GM12865 (cell line): ENCODE measurements at regions not wholly inside any gene's neighbourhood (a gene's known extent, or its start where the extent isn't known, plus 50 kb on each side); places are given as distances from the start of the nearest gene placed in this dataset.

Experiments used
- DNase-seq: peaks from one replicate; pipeline ENCODE4 v3.0.0; 2010; ENCODE audit warnings: low read depth
- H3K4me3 ChIP-seq: 2 replicates; pipeline ENCODE4 v1.5.1; 2011; ENCODE audit warnings: mild to moderate bottlenecking, low read depth, low read length, control low read depth
- TF ChIP-seq, protein P1 (sequence below): IDR thresholded peaks from 2 replicates; pipeline ENCODE4 v1.5.1; 2011; ENCODE audit warnings: low read length, control low read depth, low read depth, inconsistent platforms; ENCODE audit not compliant: insufficient read depth; ENCODE audit errors: missing control alignments

DNA sequence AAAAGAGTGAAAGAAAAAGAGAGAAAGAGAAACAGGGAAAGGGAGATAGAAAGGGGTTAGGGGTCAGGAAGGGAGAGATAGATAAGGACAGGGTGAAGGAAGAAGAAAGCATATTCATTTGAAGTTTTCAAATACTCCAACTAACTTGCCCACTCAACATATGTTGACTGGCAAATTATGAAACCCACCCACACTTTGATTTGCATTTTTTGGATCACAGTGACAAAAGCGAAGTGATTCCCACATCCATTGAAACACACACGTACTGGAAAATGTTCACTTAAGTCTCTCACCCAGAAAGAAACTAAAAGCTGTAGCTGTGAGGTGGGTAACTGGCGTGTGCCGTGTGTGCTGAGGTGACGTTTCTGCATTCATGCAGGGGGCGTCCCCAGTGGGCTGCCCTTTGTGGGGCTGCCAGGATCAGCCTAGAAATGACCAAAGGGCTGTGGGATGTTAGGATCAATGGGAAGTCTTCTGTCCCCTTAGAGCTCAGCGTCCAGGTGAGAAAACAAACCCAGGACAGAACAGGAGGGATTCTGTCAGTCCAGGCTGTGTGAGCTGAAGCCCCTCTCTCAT, 134.9 kb upstream of the ADARB2 start:
- H3K4me3 ChIP-seq, result no peak overlapping the region
- no peak for DNase-seq
- TF ChIP-seq, protein P1, sequence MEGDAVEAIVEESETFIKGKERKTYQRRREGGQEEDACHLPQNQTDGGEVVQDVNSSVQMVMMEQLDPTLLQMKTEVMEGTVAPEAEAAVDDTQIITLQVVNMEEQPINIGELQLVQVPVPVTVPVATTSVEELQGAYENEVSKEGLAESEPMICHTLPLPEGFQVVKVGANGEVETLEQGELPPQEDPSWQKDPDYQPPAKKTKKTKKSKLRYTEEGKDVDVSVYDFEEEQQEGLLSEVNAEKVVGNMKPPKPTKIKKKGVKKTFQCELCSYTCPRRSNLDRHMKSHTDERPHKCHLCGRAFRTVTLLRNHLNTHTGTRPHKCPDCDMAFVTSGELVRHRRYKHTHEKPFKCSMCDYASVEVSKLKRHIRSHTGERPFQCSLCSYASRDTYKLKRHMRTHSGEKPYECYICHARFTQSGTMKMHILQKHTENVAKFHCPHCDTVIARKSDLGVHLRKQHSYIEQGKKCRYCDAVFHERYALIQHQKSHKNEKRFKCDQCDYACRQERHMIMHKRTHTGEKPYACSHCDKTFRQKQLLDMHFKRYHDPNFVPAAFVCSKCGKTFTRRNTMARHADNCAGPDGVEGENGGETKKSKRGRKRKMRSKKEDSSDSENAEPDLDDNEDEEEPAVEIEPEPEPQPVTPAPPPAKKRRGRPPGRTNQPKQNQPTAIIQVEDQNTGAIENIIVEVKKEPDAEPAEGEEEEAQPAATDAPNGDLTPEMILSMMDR, result no peak

DNA sequence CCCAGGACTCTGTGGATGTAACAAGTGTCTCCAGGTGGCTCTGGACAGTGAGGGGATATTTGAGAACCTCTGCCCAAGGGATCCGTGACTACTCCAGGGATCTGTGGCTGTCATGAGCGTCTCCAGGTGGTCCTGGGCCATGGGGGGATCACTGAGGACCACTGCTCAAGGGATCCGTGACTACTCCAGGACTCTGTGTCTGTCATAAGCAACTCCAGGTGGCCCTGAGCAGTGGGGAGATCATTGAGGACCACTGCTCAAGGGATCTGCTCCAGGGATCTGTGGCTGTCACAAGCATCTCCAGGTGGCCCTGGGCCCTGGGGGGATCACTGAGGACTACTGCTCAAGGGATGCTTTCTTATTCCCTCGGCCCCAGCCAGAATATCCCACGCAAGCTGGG, 133.2 kb upstream of the ADARB2 start:
- DNase-seq, result no peak
- TF ChIP-seq, protein P1, result no peak
- no peak overlapping the region for H3K4me3 ChIP-seq

DNA sequence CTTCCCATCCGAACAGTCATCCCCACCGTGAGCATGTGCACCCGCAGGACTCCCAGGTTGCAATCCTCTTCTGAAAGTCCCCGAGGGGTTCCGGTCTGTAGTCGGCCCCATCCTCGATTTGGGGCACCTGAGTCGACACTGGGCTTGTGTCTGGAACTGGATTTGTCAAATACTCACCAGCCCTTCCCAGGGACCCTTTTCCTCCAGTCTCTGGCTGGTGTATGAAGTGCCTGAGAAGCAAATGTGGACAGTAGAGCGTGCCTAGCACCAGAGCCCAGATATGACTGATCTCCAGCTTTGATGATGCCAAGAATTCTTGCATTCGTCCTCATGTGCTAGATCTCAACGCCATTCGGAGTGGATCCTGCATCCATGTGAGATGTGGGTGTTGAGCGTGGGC, 132.5 kb upstream of the ADARB2 start:
- H3K4me3 ChIP-seq, result no peak overlapping the region
- DNase-seq, result no peak
- TF ChIP-seq, protein P1, result no peak

DNA sequence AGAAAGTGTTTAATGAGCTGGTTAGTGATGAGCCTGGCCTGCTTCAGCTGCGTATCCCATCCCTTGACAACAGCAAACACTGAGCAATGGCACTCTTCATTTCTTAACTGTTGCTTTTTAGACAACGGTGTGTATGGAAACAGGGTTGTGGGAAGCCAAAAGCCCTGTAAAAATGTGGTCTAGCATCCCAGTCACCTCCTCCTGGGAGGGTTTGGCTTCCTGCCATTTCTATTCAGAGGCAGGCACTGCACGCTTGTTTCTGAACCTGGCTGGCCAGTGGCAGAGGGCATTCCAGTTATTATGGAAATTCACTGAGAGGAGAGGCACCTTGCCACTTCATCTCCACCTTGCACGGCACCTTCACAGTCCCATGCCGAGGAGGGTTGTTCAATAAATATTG, 123.0 kb upstream of the ADARB2 start:
- DNase-seq, result no peak
- TF ChIP-seq, protein P1, result no peak
- H3K4me3 ChIP-seq, result no peak overlapping the region

DNA sequence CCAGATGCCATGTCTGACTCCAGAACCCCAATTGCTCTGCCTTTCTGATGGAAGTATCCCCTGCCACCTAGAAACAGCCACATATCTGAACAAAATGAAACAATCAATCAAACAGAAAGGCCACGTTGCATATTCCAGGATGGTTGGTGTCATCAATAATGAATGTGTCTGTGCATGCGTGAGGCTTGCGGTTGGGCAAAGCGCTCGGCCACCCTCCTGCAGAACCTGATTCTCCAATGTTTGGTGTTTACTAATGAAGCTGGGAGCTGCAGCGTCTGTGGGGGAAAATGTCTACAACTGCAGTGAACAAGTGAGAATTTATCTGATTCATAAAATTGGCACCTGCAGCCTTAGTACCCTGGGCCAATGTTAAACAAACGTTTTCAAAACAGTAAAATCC, 121.2 kb upstream of the ADARB2 start:
- DNase-seq, result no peak
- H3K4me3 ChIP-seq, result no peak overlapping the region
- TF ChIP-seq, protein P1, result no peak

DNA sequence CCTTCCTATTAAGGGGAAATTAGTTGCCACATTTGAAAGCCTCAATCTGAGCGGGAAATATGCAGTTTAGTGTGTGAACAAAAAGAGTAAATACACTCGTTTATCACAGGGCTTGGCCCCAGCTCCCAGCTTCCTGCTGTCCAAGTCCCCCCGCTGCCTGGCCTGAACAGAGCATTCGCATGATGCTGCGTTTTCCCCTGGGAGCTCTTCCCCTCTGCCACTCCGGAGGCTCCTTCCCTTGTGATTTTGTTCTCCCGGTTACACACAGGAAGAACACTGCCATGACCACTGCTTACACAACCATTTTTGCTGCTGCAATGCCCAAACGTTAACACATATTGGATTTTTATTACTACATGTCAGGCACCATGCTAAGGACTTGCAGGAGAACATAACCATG, 120.7 kb upstream of the ADARB2 start:
- TF ChIP-seq, protein P1, result no peak

DNA sequence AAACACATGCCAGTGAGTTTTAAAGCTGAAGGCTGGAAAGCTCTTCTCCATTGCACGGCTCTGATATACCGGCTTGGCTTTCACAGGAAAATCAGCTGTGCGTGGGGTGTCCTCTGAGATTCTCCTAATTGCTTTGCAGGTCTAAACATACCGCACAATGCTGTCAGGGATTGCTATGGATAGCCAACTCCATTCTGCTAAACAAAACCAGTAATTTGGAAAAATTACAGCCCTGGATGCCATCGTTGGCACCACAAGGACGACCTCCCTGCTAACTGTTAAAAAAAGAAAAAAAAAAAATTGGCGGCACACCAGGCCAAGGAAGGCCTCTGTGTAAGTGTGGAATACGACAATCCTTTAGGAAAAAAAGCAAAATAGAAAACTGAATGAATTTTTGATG, 118.6 kb upstream of the ADARB2 start:
- TF ChIP-seq, protein P1, result no peak
- no peak overlapping the region for H3K4me3 ChIP-seq
- DNase-seq, result no peak

More for the DNA sequence above, 120.7 kb upstream of the ADARB2 start:
- DNase-seq, result no peak
- H3K4me3 ChIP-seq, result no peak overlapping the region
